ENCODE measurements at regions not wholly inside any gene's neighbourhood (a gene's known extent, or its start where the extent isn't known, plus 50 kb on each side); places are given as distances from the start of the nearest gene placed in this dataset.

- POLR2A ChIA-PET, result no interaction called here
- Histone ChIP-seq H3K27me3 (ENCODE audit: control insufficient read depth, insufficient read depth, low read length) (no peaks in the 10 kb centered on the region), H3K4me3 (ENCODE audit: low read depth, low read length) (no peak overlapping the region), H3K27ac (ENCODE audit: low read depth, low read length) (no peak overlapping the region), H3K9me3 (ENCODE audit: control insufficient read depth, insufficient read depth, low read length) (no peaks in the 10 kb centered on the region)
- no peak for TF ChIP-seq CTCF (IDR thresholded peaks at IDR 0.05; ENCODE audit: low read depth, low read length)
- no peak for DNase-seq (ENCODE audit: low read depth, low spot score)
- CTCF ChIA-PET, result no interaction called here
Measured at GRCh38 chrY:8064500-8064899, 1152.9 kb upstream of the AMELY start.

GRCh38 chrY:8063973-8064372 lies 1152.4 kb upstream of the AMELY start:
- Histone ChIP-seq H3K4me3 (ENCODE audit: low read depth, low read length) (no peak overlapping the region), H3K27ac (ENCODE audit: low read depth, low read length) (no peak overlapping the region), H3K27me3 (ENCODE audit: control insufficient read depth, insufficient read depth, low read length) (no peaks in the 10 kb centered on the region), H3K9me3 (ENCODE audit: control insufficient read depth, insufficient read depth, low read length) (no peaks in the 10 kb centered on the region)
- TF ChIP-seq CTCF (IDR thresholded peaks at IDR 0.05; ENCODE audit: low read depth, low read length), result no peak
- CTCF ChIA-PET, result no interaction called here
- POLR2A ChIA-PET, result no interaction called here
- DNase-seq (ENCODE audit: low read depth, low spot score), result no peak

GRCh38 chrY:8058613-8059012 lies 1147.1 kb upstream of the AMELY start:
- Histone ChIP-seq H3K27me3 (ENCODE audit: control insufficient read depth, insufficient read depth, low read length) (no peaks in the 10 kb centered on the region), H3K27ac (ENCODE audit: low read depth, low read length) (no peak overlapping the region), H3K9me3 (ENCODE audit: control insufficient read depth, insufficient read depth, low read length) (no peaks in the 10 kb centered on the region), H3K4me3 (ENCODE audit: low read depth, low read length) (no peak overlapping the region)
- no peak for DNase-seq (ENCODE audit: low read depth, low spot score)
- CTCF ChIA-PET, result no interaction called here
- no peak for TF ChIP-seq CTCF (IDR thresholded peaks at IDR 0.05; ENCODE audit: low read depth, low read length)
- POLR2A ChIA-PET, result no interaction called here

GRCh38 chrY:8051340-8051739 lies 1139.8 kb upstream of the AMELY start:
- H3K27ac ChIP-seq (ENCODE audit: low read depth, low read length), result no peak overlapping the region
- no peaks in the 10 kb centered on the region for H3K27me3 ChIP-seq (ENCODE audit: control insufficient read depth, insufficient read depth, low read length)
- ChIA-PET CTCF (no interaction called here), POLR2A (no interaction called here)
- H3K4me3 ChIP-seq (ENCODE audit: low read depth, low read length), result no peak overlapping the region
- H3K9me3 ChIP-seq (ENCODE audit: control insufficient read depth, insufficient read depth, low read length), result no peaks in the 10 kb centered on the region
- no peak for DNase-seq (ENCODE audit: low read depth, low spot score)
- TF ChIP-seq CTCF (IDR thresholded peaks at IDR 0.05; ENCODE audit: low read depth, low read length), result no peak

GRCh38 chrY:8041238-8041637 lies 1129.7 kb upstream of the AMELY start:
- ChIA-PET CTCF (no interaction called here), POLR2A (no interaction called here)
- no peak for TF ChIP-seq CTCF (IDR thresholded peaks at IDR 0.05; ENCODE audit: low read depth, low read length)
- no peaks in the 10 kb centered on the region for H3K27me3 ChIP-seq (ENCODE audit: control insufficient read depth, insufficient read depth, low read length)
- no peaks in the 10 kb centered on the region for H3K9me3 ChIP-seq (ENCODE audit: control insufficient read depth, insufficient read depth, low read length)
- H3K4me3 ChIP-seq (ENCODE audit: low read depth, low read length), result no peak overlapping the region
- DNase-seq (ENCODE audit: low read depth, low spot score), result no peak
- H3K27ac ChIP-seq (ENCODE audit: low read depth, low read length), result no peak overlapping the region

Data from AG04450 (cell line).